ENCODE measurements at regions not wholly inside any gene's neighbourhood (a gene's known extent, or its start where the extent isn't known, plus 50 kb on each side); places are given as distances from the start of the nearest gene placed in this dataset.
A peak's percentile ranks its signal among the peaks of the same experiment; 100 is the strongest.

- no peak for DNase-seq (ENCODE audit: low read depth, low spot score)
Measured at GRCh38 chr12:62103748-62104147, 156.5 kb upstream of the USP15 start.

GRCh38 chr12:62106547-62107185, 153.5 kb upstream of the USP15 start:
- no peak for DNase-seq (ENCODE audit: low read depth, low spot score)

DNA sequence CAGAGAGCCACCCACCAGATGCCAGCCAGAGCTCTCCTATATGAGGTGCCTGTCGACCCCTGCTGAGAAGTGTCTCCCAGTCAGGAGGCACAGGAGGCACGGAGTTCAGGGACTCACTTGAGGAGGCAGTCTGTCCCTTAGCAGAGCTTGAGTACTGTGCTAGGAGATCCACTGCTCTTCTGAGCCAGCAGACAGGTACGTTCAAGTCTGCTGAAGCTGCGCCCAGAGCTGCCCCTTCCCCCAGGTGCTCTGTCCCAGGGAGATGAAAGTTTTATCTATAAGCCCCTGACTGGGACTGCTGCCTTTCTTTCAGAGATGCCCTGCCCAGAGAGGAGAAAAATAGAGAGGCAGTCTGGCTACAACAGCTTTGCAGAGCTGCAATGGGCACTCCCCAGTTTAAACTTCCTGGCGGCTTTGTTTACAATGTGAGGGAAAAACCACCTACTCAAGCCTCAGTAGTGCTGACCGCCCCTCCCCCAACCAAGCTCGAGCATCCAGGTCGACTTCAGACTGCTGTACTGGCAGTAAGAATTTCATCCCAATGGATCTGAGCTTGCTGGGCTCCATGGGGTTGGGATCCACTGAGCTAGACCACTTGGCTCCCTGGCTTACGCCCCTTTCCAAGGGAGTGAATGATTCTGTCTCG, 146.7 kb upstream of the USP15 start:
- no peak for DNase-seq (ENCODE audit: low read depth, low spot score)

- DNase-seq (ENCODE audit: low read depth, low spot score): no peak
Measured at GRCh38 chr12:62116986-62117385, 143.2 kb upstream of the USP15 start.

DNA sequence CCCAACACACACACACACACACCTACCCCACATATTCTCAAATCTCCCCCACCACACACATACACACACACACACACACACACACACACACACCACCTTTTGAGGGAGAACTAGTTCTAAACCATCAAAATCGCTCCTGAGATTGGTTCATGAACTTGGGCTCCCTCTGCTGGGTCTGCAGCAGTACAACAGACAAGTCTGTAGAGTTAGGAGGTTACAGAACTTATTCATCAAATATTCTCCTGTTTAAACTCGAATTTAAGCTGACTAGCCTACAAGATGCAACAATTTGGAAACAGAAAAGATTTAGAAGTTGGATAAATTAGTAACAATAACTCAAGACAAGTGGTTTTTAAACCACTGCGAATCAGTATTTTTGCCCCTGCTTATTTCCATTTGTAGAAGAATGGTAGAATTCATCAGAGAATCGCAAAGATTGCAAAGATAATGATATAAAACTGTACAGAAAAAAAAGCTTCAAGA, 136.4 kb upstream of the USP15 start:
- DNase-seq (ENCODE audit: low read depth, low spot score): peak; percentile 5

DNA sequence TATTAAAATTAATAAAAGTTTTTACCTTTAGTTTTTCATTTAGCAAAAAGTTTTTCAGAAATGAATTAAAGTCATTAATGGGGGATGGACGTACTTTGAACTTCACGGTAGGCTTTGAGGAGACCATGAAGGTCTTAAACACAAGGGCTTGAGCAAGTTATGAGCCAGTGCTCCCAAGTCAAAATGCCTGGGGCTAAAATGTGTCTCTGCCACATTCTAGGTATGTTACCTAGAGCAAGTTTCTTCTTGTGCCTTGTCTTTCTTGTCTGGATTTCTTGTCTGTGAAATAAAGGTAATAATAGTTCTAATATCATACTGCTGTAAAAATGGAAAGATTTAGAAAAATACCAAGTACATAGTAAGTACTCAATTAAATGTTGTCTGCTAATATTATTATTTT, 132.7 kb upstream of the USP15 start:
- no peak for DNase-seq (ENCODE audit: low read depth, low spot score)

- DNase-seq (ENCODE audit: low read depth, low spot score): no peak
Measured at GRCh38 chr12:62128175-62128975, 131.8 kb upstream of the USP15 start.

GRCh38 chr12:62129291-62129690, 130.9 kb upstream of the USP15 start:
- DNase-seq (ENCODE audit: low read depth, low spot score): no peak

- DNase-seq (ENCODE audit: low read depth, low spot score): no peak
Measured at GRCh38 chr12:62130402-62130801, 129.8 kb upstream of the USP15 start.

DNA sequence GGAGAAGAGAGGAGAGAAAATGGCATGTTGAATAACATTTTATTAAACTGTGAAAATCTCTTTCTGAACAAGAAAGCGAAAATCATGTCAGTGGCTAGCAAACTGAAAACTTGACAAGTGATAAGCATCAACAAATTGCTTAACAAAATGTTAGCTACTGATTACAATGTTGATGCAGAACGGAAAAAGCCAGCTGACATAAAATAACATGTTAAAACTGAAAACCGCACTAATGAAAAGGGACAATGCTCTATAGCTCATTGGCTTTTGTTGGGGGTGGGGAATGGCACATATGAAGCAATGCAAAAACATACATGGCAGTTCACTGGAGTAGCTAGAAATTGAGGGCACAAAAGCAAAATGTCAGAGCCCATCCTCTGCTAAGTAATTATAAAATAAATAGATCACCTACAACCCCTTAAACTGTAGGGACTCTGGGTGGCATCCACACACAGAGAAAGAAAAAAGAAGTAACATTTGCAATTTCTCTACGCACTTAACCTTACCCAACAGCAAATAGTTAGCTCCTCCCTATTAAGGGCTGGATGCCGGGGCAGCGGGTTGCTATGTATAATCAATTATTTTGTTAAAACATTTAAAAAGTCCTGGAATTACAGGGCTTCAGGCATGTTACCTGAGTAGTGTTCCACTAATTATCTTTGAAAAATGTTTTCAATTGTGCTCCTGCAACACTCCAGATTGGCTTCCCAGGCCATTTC, 129.2 kb upstream of the USP15 start:
- no peak for DNase-seq (ENCODE audit: low read depth, low spot score)

- DNase-seq (ENCODE audit: low read depth, low spot score): no peak
Measured at GRCh38 chr12:62133440-62133839, 126.8 kb upstream of the USP15 start.

DNA sequence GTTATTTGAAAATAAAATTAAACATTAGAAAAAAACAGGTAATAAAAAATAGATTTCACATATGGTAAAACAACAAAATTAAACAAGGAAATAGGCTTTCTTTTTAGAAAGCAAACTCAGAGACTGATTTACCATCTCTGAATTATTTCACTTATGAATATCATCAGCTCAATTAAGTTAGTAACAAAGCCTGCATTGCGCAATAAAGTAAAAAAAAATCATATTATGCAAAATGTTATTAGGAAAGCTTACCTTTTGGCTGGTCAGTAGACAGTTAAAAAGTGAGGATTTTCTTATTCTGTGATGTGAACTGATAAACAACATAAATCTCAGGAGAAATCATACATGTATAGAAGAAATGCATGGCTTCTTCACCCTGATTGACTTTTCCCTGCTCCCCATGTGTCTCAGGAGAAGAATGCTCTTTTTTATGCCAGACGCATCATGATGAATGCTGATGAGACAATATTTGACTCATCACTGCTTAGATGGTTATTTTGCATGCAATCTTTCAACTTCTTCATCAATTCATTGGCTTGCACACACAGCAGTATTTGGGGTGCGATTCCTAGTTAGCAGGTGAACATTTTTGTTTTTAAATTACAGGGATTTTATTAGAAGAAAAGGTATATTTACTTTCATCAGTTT, 124.5 kb upstream of the USP15 start:
- DNase-seq (ENCODE audit: low read depth, low spot score): no peak

DNA sequence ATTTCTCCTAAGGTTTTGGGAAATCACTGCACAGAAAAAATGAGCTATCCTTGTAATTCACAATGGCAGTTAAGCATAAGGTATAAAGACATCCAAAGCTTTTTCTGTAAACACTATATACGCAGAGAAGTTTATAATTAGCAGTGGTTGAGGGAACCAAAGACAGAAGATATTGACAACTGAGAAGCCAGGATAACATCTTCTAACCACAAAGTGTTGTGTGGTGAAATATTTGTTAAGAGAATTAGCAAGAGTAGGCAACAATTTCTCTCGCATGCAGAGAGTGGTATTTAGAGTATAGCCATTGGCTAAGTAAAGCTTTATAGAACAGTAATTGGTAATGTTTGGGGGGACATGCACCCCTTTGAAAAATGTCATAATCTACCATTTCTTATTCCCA, 123.7 kb upstream of the USP15 start:
- DNase-seq (ENCODE audit: low read depth, low spot score): no peak

DNA sequence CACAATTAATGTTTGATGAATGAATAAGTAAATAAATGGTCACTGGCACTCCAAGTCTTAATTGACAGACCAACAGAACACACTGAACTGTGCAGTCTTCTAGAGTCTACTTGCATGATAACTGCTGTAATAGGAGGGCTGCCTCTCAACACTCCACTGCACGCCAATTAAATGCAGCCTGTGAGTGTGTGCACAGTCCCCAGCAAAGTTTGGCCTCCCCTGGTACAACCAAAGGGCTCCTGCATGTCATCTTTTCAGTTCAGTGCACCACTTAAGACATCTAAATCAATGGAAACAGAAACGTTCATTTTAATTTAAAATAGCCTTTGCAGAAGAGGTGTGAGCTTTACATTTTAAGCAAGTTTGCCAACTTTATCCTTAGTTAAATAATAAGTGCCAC, 121.7 kb upstream of the USP15 start:
- DNase-seq (ENCODE audit: low read depth, low spot score): no peak

- no peak for DNase-seq (ENCODE audit: low read depth, low spot score)
Measured at GRCh38 chr12:62146318-62146717, 113.9 kb upstream of the USP15 start.

- no peak for DNase-seq (ENCODE audit: low read depth, low spot score)
Measured at GRCh38 chr12:62158013-62158412, 102.2 kb upstream of the USP15 start.

DNA sequence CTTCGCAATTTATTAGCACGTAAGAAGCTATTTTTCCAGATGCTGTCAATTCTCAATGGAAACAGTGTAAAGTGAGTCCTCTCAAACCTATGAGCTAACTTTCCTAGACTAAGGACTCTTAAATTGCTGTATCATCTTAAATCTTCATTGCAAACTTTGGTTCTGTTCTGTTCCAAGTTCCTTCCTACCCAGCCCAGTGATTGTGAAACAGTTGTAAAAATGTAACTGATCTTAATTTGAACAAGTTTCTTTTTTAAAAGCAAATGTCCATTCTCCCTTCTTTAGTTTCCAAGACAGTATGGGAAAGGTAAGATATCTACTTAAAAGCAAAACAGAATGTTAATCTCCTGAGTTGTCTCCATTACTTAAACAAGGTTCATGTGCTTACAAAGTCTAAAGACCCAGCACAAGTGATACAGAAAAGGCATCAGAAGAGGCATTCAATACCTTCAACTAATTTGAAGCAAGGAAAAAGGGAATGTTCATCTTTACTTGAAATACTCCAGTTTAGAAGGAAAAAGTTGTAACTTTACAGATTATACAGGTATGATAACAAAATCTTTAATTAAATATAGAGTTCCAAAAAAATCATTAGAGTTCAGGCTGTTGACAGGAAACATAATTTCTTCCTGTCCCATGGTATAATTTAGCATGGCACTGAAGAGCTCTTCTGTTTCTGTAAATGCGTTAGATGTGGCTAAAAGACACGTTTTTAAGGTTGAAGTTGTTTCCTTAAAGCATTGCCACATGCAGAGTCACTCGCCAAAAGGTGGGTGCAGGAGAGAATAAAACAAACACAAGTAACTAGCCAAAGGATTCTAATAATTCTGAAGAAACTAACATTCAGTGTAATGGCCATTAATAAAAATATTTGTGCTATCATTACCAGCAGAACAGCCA, 101.5 kb upstream of the USP15 start:
- DNase-seq (ENCODE audit: low read depth, low spot score): no peak

- no peak for DNase-seq (ENCODE audit: low read depth, low spot score)
Measured at GRCh38 chr12:62162214-62162613, 98.0 kb upstream of the USP15 start.

DNA sequence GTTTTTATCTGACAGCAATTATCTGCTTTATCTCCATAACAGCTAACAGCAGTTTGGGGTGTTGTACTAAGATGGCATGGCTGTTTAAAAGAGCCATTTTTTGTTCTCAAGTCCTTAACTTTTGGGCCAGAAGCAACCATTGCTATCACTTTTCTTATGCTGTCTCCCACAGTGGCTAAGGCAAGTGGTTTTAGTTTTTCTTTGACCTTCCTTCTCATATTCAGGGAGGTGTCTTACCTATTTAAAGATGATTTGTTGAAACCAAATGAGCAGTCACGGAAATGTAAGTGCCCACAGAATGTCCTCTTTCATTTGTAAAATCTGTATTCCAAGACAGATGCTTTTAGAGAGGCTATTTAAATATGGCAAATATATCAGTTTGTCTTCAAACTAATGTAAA, 96.8 kb upstream of the USP15 start:
- DNase-seq (ENCODE audit: low read depth, low spot score): no peak

GRCh38 chr12:62164036-62164435, 96.2 kb upstream of the USP15 start:
- DNase-seq (ENCODE audit: low read depth, low spot score): no peak

DNA sequence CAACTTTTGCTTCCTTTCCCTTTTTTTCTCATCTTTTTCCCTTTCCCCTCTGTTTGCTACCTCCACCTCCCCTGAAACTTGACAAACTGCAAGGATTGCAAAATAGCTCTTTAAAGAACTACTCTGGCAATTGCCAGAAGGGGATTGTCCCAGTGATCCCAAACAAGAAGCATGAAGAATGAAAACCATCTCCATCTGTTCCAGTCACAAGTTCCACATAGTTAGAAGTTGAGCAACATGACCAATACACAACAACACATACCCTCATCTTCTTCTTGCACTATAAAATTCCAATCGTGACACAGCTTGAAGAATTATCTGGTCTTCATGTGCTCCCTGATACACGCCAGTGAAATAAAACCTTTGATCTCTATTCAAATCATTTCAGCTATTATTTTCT, 93.7 kb upstream of the USP15 start:
- DNase-seq (ENCODE audit: low read depth, low spot score): no peak
